T47D (cell line): ENCODE measurements at regions not wholly inside any gene's neighbourhood (a gene's known extent, or its start where the extent isn't known, plus 50 kb on each side); places are given as distances from the start of the nearest gene placed in this dataset.

Experiments
- DNase-seq, 2 experiments: peaks; one replicate each; pipeline versions ENCODE4 v3.0.0 to v3.0.0-alpha.2; 2011 to 2012; ENCODE audit warnings: low read depth in 1 of 2, low spot score in 1 of 2
- JUND ChIP-seq: IDR thresholded peaks from 2 replicates; pipeline ENCODE4 v1.6.1; 2012; ENCODE audit warnings: low read depth
- in situ Hi-C: cut with HindIII; loops from 2 replicates; pipeline ENCODE4 v1.10.0; 2016; ENCODE audit warnings: low sequenced_read_pairs, low pct_unique_long_range_greater_than_20kb

DNA sequence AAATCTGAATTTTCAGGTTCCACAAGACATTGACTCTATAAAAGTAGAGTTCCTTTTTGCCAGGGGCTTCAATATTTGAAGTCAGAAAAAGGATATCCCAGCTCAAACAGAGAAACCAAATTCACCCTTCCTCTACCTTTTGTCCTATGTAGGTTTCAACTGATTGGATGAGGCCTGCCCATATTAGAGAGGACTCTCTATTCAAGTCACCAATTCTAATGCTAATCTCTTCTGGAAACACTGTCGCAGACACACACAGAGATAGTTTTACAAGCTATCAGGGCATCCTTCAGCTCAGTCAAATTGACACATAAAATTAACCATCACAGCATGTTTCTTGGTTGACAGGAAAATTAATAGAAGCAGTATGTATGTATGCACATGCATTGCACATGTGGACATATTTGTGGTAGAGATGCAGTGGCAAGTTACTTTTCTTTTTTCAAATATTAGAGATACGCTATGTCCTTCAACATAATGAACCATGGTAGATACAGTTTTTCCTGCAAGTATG, 207.1 kb downstream of the RAD51AP2 start:
- TF ChIP-seq JUND: no peak
- DNase-seq: no peak
- in situ Hi-C loops: no loop called here

DNA sequence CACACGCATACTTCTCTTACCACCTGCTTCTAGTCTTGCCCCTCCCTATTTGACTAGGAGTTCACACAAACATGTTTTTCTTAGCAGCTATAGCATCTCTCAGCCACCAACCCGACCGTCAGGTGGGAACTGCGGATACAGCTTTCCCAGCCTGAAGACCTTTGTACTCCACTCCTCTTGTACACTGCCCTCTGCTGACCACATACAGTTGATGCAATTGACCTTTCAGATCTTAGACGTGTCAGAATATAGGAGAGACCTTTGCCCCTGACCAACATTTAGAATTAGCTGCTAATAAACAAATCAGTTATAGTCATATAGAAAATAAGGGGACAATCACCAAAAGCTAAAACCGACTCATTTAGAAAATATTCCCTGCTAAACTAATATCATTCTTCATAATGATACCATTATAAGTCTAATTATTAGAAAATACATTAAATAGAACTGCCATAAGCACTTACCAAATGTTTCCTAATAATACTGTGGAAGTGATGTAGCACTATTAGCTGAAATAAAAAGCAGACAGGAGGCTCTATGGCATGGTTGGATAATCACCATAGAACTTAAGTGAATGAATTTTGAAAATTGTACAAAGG, 208.4 kb downstream of the RAD51AP2 start:
- TF ChIP-seq JUND: no peak
- in situ Hi-C loops: no loop called here
- DNase-seq: peak; percentile 21 to 63

DNA sequence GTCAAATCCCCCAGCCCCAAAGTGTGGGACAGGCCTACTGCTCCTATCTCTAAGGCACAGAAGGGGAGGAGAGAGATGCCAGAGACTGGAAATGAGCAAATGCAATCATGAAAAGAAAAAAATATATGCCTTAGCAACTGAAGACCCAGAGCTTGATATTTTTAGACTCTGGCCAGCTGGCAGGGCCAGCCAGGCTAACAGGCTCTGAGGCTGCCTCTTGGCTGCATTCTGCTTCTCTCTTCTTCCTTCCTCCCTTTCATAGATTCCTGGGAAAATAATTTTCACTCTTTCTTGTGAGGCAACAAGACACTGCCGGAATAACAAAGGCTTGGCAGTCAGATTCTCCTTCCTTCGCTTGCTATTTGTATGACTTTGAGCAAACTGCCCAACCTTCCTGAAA, 209.1 kb downstream of the RAD51AP2 start:
- DNase-seq: no peak
- no peak for TF ChIP-seq JUND
- in situ Hi-C loops: no loop called here

DNA sequence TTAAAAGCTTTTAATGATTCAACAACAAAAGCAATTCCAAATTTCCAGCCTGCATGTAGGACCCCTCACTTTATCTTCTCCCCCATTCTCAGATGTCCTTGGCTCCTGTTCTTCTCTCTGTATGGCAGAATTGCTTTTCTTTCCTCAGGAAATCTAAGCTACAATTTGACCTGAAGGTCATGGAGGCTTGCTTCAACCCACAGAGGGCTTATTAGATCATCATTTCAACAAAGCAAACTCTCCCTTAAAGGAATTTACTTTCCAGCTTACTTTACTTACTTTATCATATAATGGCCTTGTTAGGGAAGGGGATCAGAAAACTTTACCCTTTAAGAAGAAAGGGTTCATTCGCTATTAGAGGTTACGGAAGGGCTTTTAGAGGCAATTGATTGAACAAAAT, 211.5 kb downstream of the RAD51AP2 start:
- TF ChIP-seq JUND: no peak
- DNase-seq: no peak
- in situ Hi-C loops: no loop called here

DNA sequence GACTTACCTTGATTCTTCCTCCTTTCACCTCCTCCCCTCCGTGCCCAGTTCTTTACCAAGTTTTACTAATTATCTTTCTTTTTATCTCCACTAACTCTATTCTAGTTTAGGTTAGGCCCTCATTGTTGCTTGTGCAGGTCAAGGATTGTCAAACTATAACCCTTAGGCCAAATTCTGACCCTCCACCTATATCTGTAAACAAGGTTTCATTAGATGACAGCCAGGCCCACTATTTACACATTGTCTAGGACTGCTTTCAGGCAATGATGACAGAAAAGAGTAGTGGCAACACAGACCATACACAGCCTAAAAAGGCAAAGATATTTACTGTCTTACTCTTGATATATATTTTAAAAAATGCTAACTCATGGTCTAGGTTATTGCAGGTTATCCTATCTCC, 212.0 kb downstream of the RAD51AP2 start:
- TF ChIP-seq JUND: no peak
- in situ Hi-C loops: no loop called here
- no peak for DNase-seq

DNA sequence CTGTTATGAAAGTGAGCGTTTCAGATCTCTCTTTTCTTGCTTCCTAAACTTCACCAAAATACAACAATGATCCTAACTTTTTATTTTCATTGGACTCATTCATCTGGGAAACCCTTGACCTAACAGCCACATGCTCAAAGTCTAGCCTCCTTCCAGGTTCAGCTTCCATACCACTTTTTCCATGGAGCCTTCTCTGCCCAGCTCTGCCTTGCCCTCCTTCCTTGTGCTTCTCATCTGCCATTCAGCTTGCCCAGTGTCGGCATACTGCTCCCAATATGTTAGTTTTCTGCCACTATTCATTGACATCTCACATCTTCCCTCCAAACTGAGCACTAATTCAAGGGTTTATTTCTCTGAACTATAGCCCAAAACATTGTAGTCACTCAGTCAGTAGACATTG, 214.7 kb downstream of the RAD51AP2 start:
- no peak for DNase-seq
- in situ Hi-C loops: no loop called here

DNA sequence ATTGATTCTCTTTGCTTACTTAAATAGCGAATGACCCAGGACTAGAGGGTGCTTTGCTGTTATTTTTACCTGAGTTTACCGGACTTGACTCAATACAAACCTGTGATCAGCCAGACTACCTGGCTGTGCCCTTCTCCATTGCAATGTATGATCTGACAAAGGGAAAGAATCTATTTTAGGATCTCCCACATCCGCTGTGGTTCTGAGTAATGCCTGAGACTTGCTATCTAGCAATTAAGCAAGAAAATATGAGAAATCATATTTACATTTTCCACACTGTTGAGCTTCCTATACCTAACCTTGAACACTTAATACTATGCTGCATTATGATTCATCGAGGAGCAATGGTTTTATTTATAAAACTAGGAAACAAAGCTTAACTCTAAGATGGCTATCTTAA, 215.2 kb downstream of the RAD51AP2 start:
- no peak for TF ChIP-seq JUND
- no peak for DNase-seq
- in situ Hi-C loops: no loop called here

More for the DNA sequence above, 214.7 kb downstream of the RAD51AP2 start:
- no peak for TF ChIP-seq JUND

DNA sequence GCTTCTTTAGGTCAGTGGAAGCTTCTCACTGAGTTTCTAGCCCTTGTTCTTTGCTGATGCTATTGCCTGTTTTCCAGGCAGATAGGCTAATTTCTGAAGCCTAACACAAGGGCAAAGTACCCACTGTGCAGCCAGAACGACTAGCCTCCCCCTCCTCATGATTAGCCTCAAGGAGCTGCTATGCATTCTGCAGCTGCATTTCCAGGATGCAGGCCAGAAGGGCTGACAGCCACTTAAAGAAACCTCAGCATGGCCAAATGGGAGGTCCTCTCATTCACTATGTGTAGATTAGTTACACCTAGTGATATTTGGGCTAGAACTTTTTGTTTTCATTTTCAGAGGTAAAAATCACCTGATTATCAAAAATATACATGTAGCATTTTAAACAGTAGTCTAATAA, 216.0 kb downstream of the RAD51AP2 start:
- no peak for TF ChIP-seq JUND
- DNase-seq: no peak
- in situ Hi-C loops: no loop called here

DNA sequence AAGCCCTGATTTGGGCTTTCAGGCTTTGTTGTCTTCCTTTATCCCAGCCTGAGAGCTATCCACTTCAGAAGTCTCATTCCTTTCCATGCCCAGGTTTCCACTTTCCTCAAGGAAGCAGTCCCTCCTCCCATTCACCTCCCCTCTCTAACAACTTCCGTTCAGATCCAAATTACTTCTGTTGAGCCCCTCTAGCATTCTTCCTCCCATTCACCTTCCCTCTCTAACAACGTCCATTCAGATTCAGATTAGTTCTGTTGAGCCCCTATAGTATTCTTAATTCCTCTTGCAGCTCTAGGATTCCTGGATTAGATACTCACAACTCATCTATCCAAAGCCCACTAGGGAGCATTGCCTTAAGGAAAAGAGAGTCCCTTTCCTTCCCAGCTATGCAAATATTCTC, 216.8 kb downstream of the RAD51AP2 start:
- TF ChIP-seq JUND: no peak
- no peak for DNase-seq
- in situ Hi-C loops: no loop called here

DNA sequence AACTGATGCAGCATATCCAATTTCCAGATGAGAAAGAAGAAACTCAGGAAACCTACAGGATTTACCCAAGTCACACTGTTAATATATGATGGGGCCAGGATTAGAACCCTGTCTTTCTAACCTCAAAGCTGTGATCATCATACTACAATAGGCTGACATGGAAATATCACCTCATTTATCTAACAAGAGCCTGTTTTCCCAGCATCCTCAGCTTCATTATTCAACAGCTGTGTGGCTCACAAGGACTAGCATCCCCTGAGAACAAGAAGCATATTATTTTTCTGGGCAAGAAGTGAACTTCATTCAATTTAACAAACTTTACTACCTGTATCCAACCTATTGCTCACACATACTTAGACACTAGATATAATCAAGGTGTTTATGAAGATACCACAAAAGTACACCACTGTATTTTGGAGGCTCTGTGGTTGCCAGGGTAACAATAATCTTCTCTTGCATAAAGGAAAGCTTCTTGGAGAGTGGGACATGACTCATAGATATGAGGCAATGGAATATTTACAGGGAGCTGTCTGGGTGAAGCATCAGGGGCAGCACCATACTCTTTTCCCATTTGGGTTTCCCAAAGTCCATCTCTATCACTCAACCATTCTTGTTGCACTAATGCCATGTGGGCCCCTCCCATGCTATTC, 218.2 kb downstream of the RAD51AP2 start:
- TF ChIP-seq JUND: no peak
- in situ Hi-C loops: no loop called here
- no peak for DNase-seq

DNA sequence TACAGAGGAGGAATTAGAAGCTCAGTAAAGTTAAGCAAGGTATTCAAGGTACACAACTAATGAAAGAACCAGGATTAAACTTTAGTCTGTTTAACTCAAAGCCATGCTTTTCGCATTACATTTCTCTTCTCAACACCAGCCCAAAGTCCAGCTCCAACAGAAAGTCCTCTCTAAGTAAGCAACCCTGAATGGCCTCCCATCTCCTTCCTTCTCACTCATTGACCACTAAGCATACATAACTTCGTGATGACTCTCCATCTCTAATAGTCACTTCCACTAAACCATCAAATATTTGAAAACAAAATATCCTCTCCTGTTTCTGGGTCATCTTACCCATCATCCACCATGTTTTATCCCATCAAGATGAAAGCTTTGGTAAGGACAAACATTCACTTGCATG, 219.8 kb downstream of the RAD51AP2 start:
- in situ Hi-C loops: no loop called here
- no peak for TF ChIP-seq JUND
- DNase-seq: no peak

DNA sequence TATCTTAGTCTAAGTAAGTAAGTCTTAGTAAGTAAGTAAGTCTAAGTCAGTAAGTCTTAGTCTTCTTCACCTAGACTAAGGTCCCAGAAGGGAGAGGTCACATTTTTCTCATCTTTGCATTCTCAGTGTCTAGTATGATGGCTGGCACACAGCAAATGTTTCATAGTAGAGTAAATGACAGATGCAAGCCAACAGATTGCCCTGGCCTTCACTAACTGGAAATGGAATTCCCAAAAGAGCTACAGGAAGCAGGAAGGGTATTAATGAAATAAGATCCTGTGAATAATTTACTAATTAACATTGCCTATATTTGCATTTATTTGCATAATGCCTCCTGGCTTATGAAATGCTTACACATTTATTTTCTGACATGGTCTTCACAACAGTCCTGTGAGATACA, 221.6 kb downstream of the RAD51AP2 start:
- DNase-seq: no peak
- TF ChIP-seq JUND: no peak
- in situ Hi-C loops: no loop called here

DNA sequence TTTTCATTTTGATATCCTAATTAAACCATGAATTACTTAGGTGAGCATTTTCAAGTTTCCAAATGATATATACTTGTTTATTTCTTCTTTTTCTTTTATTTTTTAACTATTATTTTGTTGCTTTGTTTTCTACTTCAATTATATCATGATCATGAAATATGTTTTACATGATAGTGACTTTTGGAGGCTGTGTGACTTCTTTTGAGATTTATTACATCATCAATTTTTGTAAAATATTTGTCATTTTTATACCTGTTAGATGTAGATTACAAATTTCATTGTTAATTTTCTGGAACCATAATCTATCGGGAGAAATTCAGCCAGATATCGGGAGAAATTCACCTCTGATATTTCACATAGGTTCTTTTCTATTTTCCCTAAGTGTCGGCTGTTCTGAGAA, 228.6 kb downstream of the RAD51AP2 start:
- no peak for TF ChIP-seq JUND
- in situ Hi-C loops: no loop called here
- DNase-seq: no peak

DNA sequence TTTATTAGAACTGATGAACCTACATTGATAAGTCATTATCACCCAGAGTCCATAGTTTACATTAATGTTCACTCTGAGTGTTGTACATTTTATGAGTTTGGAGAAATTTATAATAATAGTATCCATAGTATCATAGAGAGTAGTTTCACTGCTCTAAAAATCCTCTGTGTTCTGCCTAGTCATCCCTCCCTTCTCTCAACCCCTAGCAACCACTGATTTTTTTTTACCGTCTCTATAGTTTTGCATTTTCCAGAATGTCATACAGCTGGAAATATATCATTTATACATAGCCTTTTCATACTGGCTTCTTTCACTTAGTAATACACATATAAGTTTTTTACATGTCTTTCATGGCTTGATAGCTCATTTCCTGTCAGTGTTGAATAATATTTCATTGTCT, 231.1 kb downstream of the RAD51AP2 start:
- in situ Hi-C loops: no loop called here
- no peak for TF ChIP-seq JUND
- DNase-seq: no peak
